GM12892 (cell line): ENCODE measurements at regions not wholly inside any gene's neighbourhood (a gene's known extent, or its start where the extent isn't known, plus 50 kb on each side); places are given as distances from the start of the nearest gene placed in this dataset.

Experiments used
- POLR2A ChIP-seq: IDR thresholded peaks from 2 replicates; pipeline ENCODE4 v1.6.1; 2011; ENCODE audit warnings: low read depth, low read length, control low read depth
- POLR2AphosphoS5 ChIP-seq: IDR thresholded peaks from 2 replicates; pipeline ENCODE4 v1.6.1; 2011; ENCODE audit warnings: low read depth, low read length, control low read depth
- TAF1 ChIP-seq: IDR thresholded peaks from 2 replicates; pipeline ENCODE4 v1.6.1; 2011; ENCODE audit warnings: low read depth, mild to moderate bottlenecking, control low read depth, low read length, borderline replicate concordance

DNA sequence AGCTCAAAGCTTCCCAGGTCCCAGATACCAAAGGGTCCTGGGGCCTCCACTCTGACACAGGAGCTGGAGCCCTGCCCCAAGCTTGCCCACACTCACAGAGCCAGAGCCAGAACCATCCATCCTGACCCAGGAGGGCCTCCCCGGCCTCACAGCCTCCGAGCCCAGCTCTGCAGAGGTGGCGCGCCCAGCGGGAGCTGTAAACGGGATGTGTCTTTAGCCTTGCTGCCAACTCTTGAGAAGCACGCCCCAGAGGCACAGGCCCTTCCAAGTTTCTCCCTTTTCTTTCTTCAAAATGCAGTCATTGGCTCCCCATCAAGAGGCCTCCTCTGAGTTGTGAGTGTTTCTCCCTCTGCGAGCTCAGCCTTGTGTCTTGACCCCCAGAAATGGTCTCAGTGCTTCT is 75.0 kb downstream of the PDGFA start:
- TF ChIP-seq POLR2AphosphoS5 (no peak), POLR2A (no peak), TAF1 (no peak)
